Loucy (cell line): ENCODE measurements at regions not wholly inside any gene's neighbourhood (a gene's known extent, or its start where the extent isn't known, plus 50 kb on each side); places are given as distances from the start of the nearest gene placed in this dataset.

Experiments
- CTCF ChIP-seq: fragments of 200-600 bp; sonication (generic); conservative IDR thresholded peaks from 2 replicates; pipeline ENCODE4 v1.5.1; 2014; ENCODE audit warnings: mild to moderate bottlenecking, antibody characterized with exemption, low read length
- EZH2phosphoT487 ChIP-seq: fragments of 200-600 bp; IDR thresholded peaks from 2 replicates; pipeline ENCODE4 v1.6.1; 2018; ENCODE audit warnings: antibody characterized with exemption, mild to moderate bottlenecking, moderate library complexity, borderline replicate concordance

- TF ChIP-seq CTCF: no peak
- TF ChIP-seq EZH2phosphoT487: no peak
These were observed 1427.2 kb downstream of the STIM2 start for GRCh38 chr4:28287831-28288233.
